HG02678 (cell line): ENCODE measurements at regions not wholly inside any gene's neighbourhood (a gene's known extent, or its start where the extent isn't known, plus 50 kb on each side); places are given as distances from the start of the nearest gene placed in this dataset.
A peak's percentile ranks its signal among the peaks of the same experiment; 100 is the strongest.
"Not testable (repeated sequence)": the region's sequence is repeated elsewhere in the genome, so short reads cannot be mapped to it uniquely, and the experiment has no call there.

Experiments
- ATAC-seq: cut with Tn5 transposase; IDR thresholded peaks from one replicate; pipeline ENCODE4 v1.9.1; 2021; ENCODE audit warnings: mild to moderate bottlenecking, moderate library complexity; ENCODE audit not compliant: unreplicated experiment

- no peak for ATAC-seq
Measured at GRCh38 chr1:82153752-82154151, 353.0 kb downstream of the ADGRL2 start.

DNA sequence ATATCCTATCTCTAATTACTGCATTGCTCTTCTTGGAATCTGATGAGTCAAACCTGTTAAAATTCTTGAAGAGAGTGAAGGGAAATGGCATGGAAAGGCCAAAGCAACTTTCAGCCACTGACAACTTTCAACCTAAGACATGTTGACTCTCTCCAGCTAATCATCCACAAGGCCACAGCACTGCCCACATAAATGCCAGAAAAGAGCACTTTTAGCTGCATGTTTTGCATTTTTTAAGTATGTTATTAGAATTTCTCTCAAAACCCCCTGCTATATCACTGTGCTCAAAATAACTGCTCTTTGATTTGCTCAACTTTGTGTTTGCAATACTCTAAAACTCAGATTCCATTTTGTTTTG, 352.5 kb downstream of the ADGRL2 start:
- peak; percentile 42 for ATAC-seq

GRCh38 chr1:82152356-82153271, 351.9 kb downstream of the ADGRL2 start:
- peak; percentile 71 for ATAC-seq

- ATAC-seq: no peak
Measured at GRCh38 chr1:82145656-82146055, 344.9 kb downstream of the ADGRL2 start.

- ATAC-seq: no peak
Measured at GRCh38 chr1:82143108-82143833, 342.5 kb downstream of the ADGRL2 start.

GRCh38 chr1:82141390-82141789, 340.7 kb downstream of the ADGRL2 start:
- ATAC-seq: no peak

GRCh38 chr1:82139751-82140468, 339.2 kb downstream of the ADGRL2 start:
- no peak for ATAC-seq

DNA sequence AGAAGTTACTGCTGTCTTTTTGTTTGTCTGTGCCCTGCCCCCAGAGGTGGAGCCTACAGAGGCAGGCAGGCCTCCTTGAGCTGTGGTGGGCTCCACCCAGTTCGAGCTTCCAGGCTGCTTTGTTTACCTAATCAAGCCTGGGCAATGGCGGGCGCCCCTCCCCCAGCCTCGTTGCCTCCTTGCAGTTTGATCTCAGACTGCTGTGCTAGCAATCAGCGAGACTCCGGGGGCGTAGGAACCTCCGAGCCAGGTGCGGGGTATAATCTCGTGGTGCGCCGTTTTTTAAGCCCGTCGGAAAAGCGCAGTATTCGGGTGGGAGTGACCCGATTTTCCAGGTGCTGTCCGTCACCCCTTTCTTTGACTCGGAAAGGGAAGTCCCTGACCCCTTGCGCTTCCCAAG, 335.6 kb downstream of the ADGRL2 start:
- ATAC-seq: not testable (repeated sequence)

DNA sequence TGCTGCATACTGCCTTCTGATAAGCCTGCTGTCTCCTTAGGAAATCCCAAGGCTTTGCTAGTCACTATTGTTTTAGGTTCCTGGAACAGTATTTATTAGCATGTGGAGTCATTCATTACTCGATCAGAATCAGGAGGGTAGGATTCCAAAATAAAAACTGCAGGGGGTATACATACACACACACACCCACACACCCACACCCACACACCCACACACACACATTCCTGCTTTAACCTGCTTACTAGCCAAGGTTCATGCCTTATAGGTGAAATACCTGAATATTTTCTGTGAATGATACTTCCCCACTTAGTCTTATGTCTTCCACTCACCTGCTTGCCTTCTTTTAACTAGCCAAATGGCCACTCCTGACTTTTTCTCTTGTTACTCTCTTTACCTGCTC, 325.1 kb downstream of the ADGRL2 start:
- ATAC-seq: no peak

DNA sequence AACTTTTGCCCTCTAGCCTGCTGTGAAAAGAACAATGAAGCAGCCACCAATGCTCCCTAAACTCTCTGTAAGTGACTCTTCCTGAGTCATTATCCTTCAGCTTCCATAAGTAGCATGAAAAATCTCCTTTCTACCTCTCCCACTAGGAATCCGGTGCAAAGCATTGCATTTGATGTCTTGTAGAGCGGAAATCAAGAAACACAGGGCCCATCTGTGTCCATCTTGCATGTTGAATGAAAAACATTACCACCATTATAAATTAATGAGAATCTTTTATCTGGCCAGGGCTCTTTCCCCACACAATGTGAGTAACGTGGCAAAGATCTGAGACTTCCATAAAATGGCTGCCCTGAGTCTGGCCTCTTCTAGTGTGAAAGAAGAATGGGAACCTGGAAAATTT, 324.4 kb downstream of the ADGRL2 start:
- no peak for ATAC-seq

DNA sequence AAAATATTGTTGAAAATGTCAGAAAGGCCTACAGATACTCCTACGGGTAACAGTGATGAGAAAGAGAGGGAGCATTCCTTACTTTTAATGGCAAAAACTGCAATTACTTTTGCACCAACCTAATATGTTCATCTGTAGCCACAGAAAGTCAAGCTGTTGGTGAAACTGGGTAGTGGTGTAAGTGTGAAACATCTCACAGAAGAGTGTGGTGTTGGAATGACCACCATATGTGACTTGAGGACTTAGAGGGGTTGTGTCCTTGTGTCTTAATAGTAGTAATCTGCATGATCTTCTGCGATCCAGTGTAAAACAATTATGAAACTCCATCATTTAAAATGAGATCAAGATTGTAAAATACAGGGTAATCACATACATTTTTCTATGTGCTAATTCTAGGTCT, 320.7 kb downstream of the ADGRL2 start:
- no peak for ATAC-seq

- no peak for ATAC-seq
Measured at GRCh38 chr1:82116105-82116504, 315.4 kb downstream of the ADGRL2 start.

DNA sequence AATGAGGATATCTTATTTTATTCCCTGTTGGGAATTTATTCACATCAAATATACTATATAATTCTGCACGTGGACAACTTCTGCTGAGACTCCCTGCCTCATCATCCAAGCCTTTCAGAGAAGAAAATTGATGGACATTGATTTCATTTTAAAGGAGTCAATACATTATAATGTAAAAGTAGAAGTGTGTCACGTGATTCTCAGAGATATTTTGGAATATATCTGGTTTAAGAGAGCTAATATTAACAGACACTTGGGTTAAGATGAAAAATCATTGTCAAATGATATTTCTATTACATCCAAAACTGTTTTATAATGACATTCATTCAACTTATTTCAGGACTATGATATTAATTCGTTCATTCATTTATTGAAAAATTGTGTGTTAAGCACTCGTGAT, 314.2 kb downstream of the ADGRL2 start:
- ATAC-seq: no peak

DNA sequence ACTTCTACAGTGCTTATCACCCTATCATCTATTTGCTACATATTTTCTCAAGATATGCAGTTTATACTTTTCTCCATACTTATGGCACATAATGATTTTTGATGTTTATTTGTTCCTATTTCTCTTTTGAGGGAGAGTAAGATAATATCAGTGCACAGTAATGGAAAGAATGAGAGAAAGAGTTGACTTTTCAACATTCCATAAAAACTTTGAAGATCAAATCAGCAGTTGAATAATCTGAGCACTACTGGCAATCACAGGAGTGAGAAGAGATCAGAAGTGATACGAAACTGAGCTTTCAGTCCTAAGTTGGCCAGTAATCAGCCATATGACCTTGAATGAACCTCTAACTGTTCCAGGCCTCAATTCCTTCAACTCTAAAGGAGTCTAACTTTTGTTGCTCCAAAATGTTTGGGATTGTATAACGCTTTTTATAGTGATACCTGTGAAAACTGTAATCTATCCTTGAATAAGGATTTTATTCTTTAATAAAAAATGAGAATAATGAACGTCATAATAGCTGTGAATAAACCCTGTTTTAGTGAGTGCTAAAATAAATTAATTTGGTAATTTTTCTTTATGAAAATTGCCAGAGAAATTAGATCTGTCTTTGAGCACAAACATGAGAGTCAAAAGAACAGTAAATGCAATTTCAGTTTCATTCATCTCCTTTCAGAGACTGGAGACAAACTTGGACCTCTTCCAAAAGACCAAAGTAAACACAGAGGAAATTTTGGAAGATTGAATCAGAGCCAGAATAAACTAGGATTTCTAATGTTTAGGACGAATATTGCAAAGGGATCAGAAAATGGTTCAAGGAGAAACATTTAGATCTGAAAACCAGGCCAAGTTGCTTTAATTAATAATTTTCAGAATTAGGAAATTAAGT, 309.9 kb downstream of the ADGRL2 start:
- ATAC-seq: no peak

DNA sequence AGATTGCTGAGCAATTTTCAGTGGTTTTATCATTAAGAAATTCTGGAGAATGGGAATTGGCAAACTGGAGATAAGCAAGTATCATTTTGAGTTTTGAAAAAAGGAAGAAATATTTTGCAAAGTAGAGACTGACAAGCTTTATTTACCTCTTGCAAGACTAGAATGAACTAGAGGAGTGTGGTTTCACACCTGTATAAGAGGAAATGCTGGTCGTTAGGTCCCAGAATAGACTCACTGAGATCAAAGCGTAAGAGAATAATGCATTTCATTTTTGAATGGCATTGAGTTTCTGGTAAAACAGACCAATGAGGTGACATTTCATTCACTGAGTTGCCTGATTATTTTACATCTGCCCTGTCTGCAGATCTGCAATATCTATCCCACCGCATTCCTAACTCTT, 308.1 kb downstream of the ADGRL2 start:
- peak; percentile 63 for ATAC-seq

GRCh38 chr1:82106672-82107071, 305.9 kb downstream of the ADGRL2 start:
- ATAC-seq: no peak

GRCh38 chr1:82099170-82099569, 298.4 kb downstream of the ADGRL2 start:
- ATAC-seq: no peak

DNA sequence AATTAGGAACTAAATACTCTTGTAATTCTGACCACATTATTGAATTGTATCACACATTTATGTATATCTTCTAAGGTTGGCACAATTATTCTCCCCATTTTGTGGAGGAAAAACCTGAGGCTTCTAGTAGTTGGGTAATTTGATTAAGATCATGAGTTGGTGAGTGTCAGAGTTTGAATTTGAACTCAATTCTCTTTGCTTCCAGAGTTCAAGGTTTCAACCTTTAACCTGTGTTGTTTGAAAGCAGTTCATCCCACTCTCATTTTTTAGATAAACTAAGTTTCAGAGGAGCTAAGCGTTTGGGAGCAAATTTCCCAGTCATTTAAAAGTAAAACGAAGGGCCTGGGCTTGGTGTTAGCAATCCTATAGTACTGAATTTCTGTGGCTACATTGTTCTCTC, 293.4 kb downstream of the ADGRL2 start:
- no peak for ATAC-seq

DNA sequence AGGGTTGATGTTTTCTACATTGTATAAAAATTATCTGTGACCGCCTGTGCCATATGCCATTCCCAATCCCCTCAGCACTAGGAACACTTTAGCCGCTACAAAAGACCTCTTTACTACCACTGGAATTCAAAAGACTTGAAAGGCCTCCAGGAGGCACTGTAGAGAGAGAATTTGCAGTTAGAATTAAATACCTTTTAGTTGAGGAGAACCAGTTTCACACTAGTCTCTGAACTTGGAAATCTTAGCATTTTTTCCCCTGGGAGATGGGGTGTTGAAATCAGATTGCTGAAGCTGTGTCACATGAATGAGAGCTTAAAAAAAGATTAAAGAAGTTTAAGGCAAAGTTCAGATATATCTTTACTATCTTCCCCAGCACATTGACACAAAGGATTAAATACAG, 291.0 kb downstream of the ADGRL2 start:
- no peak for ATAC-seq

- ATAC-seq: no peak
Measured at GRCh38 chr1:82091265-82091664, 290.5 kb downstream of the ADGRL2 start.

GRCh38 chr1:82090104-82090503, 289.4 kb downstream of the ADGRL2 start:
- no peak for ATAC-seq
